ENCODE measurements at regions not wholly inside any gene's neighbourhood (a gene's known extent, or its start where the extent isn't known, plus 50 kb on each side); places are given as distances from the start of the nearest gene placed in this dataset.

- H3K79me2 ChIP-seq, result no peaks in the 10 kb centered on the region
- no peak overlapping the region for H3K27ac ChIP-seq
- no peak overlapping the region for H3K4me2 ChIP-seq
- TF ChIP-seq CTCF (IDR thresholded peaks at IDR 0.05; ENCODE audit: poor library complexity) (no peak), EZH2phosphoT487 (IDR thresholded peaks at IDR 0.05; ENCODE audit: low read depth, severe bottlenecking, unreplicated experiment) (no peak), EZH2 (IDR thresholded peaks at IDR 0.05; ENCODE audit: borderline replicate concordance) (no peak)
- H3K4me1 ChIP-seq (ENCODE audit: insufficient read depth), result no peaks in the 10 kb centered on the region
- no peak overlapping the region for H2AFZ ChIP-seq
- no peak for DNase-seq (ENCODE audit: low spot score)
- no peaks in the 10 kb centered on the region for H3K27me3 ChIP-seq
- no peaks in the 10 kb centered on the region for H3K9me2 ChIP-seq (replicated peaks; ENCODE audit: insufficient read depth)
- H3K9me3 ChIP-seq (ENCODE audit: low read depth), result no peaks in the 10 kb centered on the region
- H3K4me3 ChIP-seq, result no peak overlapping the region
- H3K36me3 ChIP-seq (replicated peaks; ENCODE audit: insufficient read depth, low read depth), result no peaks in the 10 kb centered on the region
- no peaks in the 10 kb centered on the region for H4K20me1 ChIP-seq (ENCODE audit: insufficient read depth, poor library complexity, severe bottlenecking)
These were observed 58.9 kb upstream of the NR3C1 start for GRCh38 chr5:143462431-143462830.

GRCh38 chr5:143459433-143459832 lies 55.9 kb upstream of the NR3C1 start:
- no peak overlapping the region for H2AFZ ChIP-seq
- TF ChIP-seq CTCF (IDR thresholded peaks at IDR 0.05; ENCODE audit: poor library complexity) (no peak), EZH2phosphoT487 (IDR thresholded peaks at IDR 0.05; ENCODE audit: low read depth, severe bottlenecking, unreplicated experiment) (no peak), EZH2 (IDR thresholded peaks at IDR 0.05; ENCODE audit: borderline replicate concordance) (no peak)
- H3K79me2 ChIP-seq, result no peaks in the 10 kb centered on the region
- H3K4me1 ChIP-seq (ENCODE audit: insufficient read depth), result no peaks in the 10 kb centered on the region
- DNase-seq (ENCODE audit: low spot score), result no peak
- H3K4me3 ChIP-seq, result no peak overlapping the region
- 81% methylated on average over 4 of the region's 4 CpGs for WGBS (ENCODE audit: low lambda C conversion rate, missing lambda C conversion rate)
- no peak overlapping the region for H3K27ac ChIP-seq
- no peaks in the 10 kb centered on the region for H3K9me3 ChIP-seq (ENCODE audit: low read depth)
- no peaks in the 10 kb centered on the region for H3K9me2 ChIP-seq (replicated peaks; ENCODE audit: insufficient read depth)
- no peaks in the 10 kb centered on the region for H3K36me3 ChIP-seq (replicated peaks; ENCODE audit: insufficient read depth, low read depth)
- H4K20me1 ChIP-seq (ENCODE audit: insufficient read depth, poor library complexity, severe bottlenecking), result no peaks in the 10 kb centered on the region
- H3K27me3 ChIP-seq, result no peaks in the 10 kb centered on the region
- H3K4me2 ChIP-seq, result no peak overlapping the region

- Histone ChIP-seq H2AFZ (no peak overlapping the region), H3K36me3 (replicated peaks; ENCODE audit: insufficient read depth, low read depth) (no peaks in the 10 kb centered on the region), H3K4me2 (no peak overlapping the region), H3K4me1 (ENCODE audit: insufficient read depth) (no peaks in the 10 kb centered on the region), H3K9me2 (replicated peaks; ENCODE audit: insufficient read depth) (no peaks in the 10 kb centered on the region), H3K27ac (no peak overlapping the region), H3K79me2 (no peaks in the 10 kb centered on the region), H3K9me3 (ENCODE audit: low read depth) (no peaks in the 10 kb centered on the region), H4K20me1 (ENCODE audit: insufficient read depth, poor library complexity, severe bottlenecking) (no peaks in the 10 kb centered on the region), H3K4me3 (no peak overlapping the region), H3K27me3 (no peaks in the 10 kb centered on the region)
- no peak for DNase-seq (ENCODE audit: low spot score)
- no peak for TF ChIP-seq CTCF (IDR thresholded peaks at IDR 0.05; ENCODE audit: poor library complexity)
- TF ChIP-seq EZH2phosphoT487 (IDR thresholded peaks at IDR 0.05; ENCODE audit: low read depth, severe bottlenecking, unreplicated experiment), result no peak
- TF ChIP-seq EZH2 (IDR thresholded peaks at IDR 0.05; ENCODE audit: borderline replicate concordance), result no peak
- 76% methylated on average over 5 of the region's 5 CpGs for WGBS (ENCODE audit: low lambda C conversion rate, missing lambda C conversion rate)
These were observed 53.6 kb upstream of the NR3C1 start for GRCh38 chr5:143456952-143457547.

All from hepatocyte (in vitro differentiated cells).